ENCODE measurements at regions not wholly inside any gene's neighbourhood (a gene's known extent, or its start where the extent isn't known, plus 50 kb on each side); places are given as distances from the start of the nearest gene placed in this dataset.

GRCh38 chr16:5235119-5235518, 137.5 kb upstream of the EEF2KMT start:
- no peak overlapping the region for H3K27ac ChIP-seq
- 82 to 86% methylated on average over 6 to 8 of the region's 8 CpGs for WGBS, 2 donors (ENCODE audit: low coverage in 1 of 2)
- H3K4me1 ChIP-seq: peaks cover 0 to 3% (median 1%) of the 10 kb centered on the region in 4 donors
- H3K9me3 ChIP-seq: no peaks in the 10 kb centered on the region
- TF ChIP-seq POLR2AphosphoS5 (IDR thresholded peaks at IDR 0.05) (no peak), CTCF (IDR thresholded peaks at IDR 0.05) (no peak), EP300 (IDR thresholded peaks at IDR 0.05; ENCODE audit: low read depth) (no peak), POLR2A (IDR thresholded peaks at IDR 0.05) (no peak)
- in situ Hi-C loops (cut with MboI; ENCODE audit: low pct_ligation_motif_present in 1 of 4, low pct_unique_long_range_greater_than_20kb in 1 of 4, low sequenced_read_pairs in 3 of 4) (loop anchor here in 2 of 4 donors (10.0 to 25.0 kb wide), 4 partner anchors 240 to 1402 kb away; no protein-coding TSS in a partner anchor), intact Hi-C loops (cut with DNase I; ENCODE audit: low total_unique reads) (loop anchor here (5.0 kb wide), 1 partner anchor 1407 kb away; no protein-coding TSS in a partner anchor)
- no peak for DNase-seq
- H3K4me3 ChIP-seq: no peak overlapping the region
- peaks cover 14% of the 10 kb centered on the region for H3K27me3 ChIP-seq
- no peaks in the 10 kb centered on the region for H3K36me3 ChIP-seq

GRCh38 chr16:5234295-5235050, 136.9 kb upstream of the EEF2KMT start:
- H3K36me3 ChIP-seq: no peaks in the 10 kb centered on the region
- intact Hi-C loops (cut with DNase I; ENCODE audit: low total_unique reads) (loop anchor here (5.0 kb wide), 1 partner anchor 1408 kb away; no protein-coding TSS in a partner anchor), in situ Hi-C loops (cut with MboI; ENCODE audit: low pct_ligation_motif_present in 1 of 4, low pct_unique_long_range_greater_than_20kb in 1 of 4, low sequenced_read_pairs in 3 of 4) (loop anchor here in 2 of 4 donors (10.0 to 25.0 kb wide), 4 partner anchors 240 to 1403 kb away; no protein-coding TSS in a partner anchor)
- no peak overlapping the region for H3K4me3 ChIP-seq
- H3K27me3 ChIP-seq: peaks cover 11% of the 10 kb centered on the region
- DNase-seq: no peak
- WGBS, 2 donors (ENCODE audit: low coverage in 1 of 2): 79% methylated on average over 21 of the region's 21 CpGs; no CpG with 5 or more reads in 1 of the 2 donors
- no peak overlapping the region for H3K27ac ChIP-seq
- no peaks in the 10 kb centered on the region for H3K4me1 ChIP-seq
- H3K9me3 ChIP-seq: no peaks in the 10 kb centered on the region
- TF ChIP-seq POLR2AphosphoS5 (IDR thresholded peaks at IDR 0.05) (no peak), CTCF (IDR thresholded peaks at IDR 0.05) (no peak), POLR2A (IDR thresholded peaks at IDR 0.05) (no peak), EP300 (IDR thresholded peaks at IDR 0.05; ENCODE audit: low read depth) (no peak)

GRCh38 chr16:5231246-5231759, 133.7 kb upstream of the EEF2KMT start:
- peaks cover 18% of the 10 kb centered on the region for H3K27me3 ChIP-seq
- peaks cover 0 to 3% (median 0%) of the 10 kb centered on the region in 4 donors for H3K4me1 ChIP-seq
- in situ Hi-C loops (cut with MboI; ENCODE audit: low pct_ligation_motif_present in 1 of 4, low pct_unique_long_range_greater_than_20kb in 1 of 4, low sequenced_read_pairs in 3 of 4) (loop anchor here in 2 of 4 donors (10.0 to 25.0 kb wide), 4 partner anchors 243 to 1406 kb away; no protein-coding TSS in a partner anchor), intact Hi-C loops (cut with DNase I; ENCODE audit: low total_unique reads) (no loop called here)
- no peak overlapping the region for H3K4me3 ChIP-seq
- H3K36me3 ChIP-seq: no peaks in the 10 kb centered on the region
- no peak for DNase-seq
- no peaks in the 10 kb centered on the region for H3K9me3 ChIP-seq
- TF ChIP-seq POLR2AphosphoS5 (IDR thresholded peaks at IDR 0.05): no peak
- 78 to 79% methylated on average over 5 of the region's 5 CpGs for WGBS, 2 donors (ENCODE audit: low coverage in 1 of 2)
- no peak overlapping the region for H3K27ac ChIP-seq

GRCh38 chr16:5228369-5228768, 130.8 kb upstream of the EEF2KMT start:
- Histone ChIP-seq H3K36me3 (no peaks in the 10 kb centered on the region), H3K9me3 (no peaks in the 10 kb centered on the region), H3K27me3 (peaks cover 18% of the 10 kb centered on the region), H3K4me3 (no peak overlapping the region), H3K4me1 (peaks cover 0 to 7% (median 0%) of the 10 kb centered on the region in 4 donors), H3K27ac (no peak overlapping the region)
- TF ChIP-seq EP300 (IDR thresholded peaks at IDR 0.05; ENCODE audit: low read depth): no peak
- TF ChIP-seq POLR2A (IDR thresholded peaks at IDR 0.05): no peak
- no peak for DNase-seq
- WGBS, 2 donors (ENCODE audit: low coverage in 1 of 2): 42% methylated on average over 3 of the region's 3 CpGs
- in situ Hi-C loops (cut with MboI; ENCODE audit: low pct_ligation_motif_present in 1 of 4, low pct_unique_long_range_greater_than_20kb in 1 of 4, low sequenced_read_pairs in 3 of 4) (loop anchor here in 2 of 4 donors (25.0 kb wide), 3 partner anchors 259 to 1409 kb away; no protein-coding TSS in a partner anchor), intact Hi-C loops (cut with DNase I; ENCODE audit: low total_unique reads) (no loop called here)

Data from transverse colon (tissue), 4 donors.